Right cardiac atrium (tissue), 5 donors: ENCODE measurements at regions not wholly inside any gene's neighbourhood (a gene's known extent, or its start where the extent isn't known, plus 50 kb on each side); places are given as distances from the start of the nearest gene placed in this dataset.
A peak's percentile ranks its signal among the peaks of the same experiment; 100 is the strongest.

Source experiments
- ATAC-seq, 2 donors: fragments of 200-7000 bp; cut with Tn5 transposase; one replicate each; pipeline versions ENCODE4 v1.8.0 to v1.9.1; 2020; ENCODE audit warnings: moderate library complexity in 2 of 2, mild to moderate bottlenecking in 1 of 2
- DNase-seq, 3 donors: peaks; one replicate each; pipeline ENCODE4 v3.0.0-alpha.2; 2020
- H3K27ac ChIP-seq: one replicate; pipeline ENCODE4 v1.5.1; 2013; ENCODE audit warnings: mild to moderate bottlenecking, low read length, control low read depth, moderate library complexity
- H3K27me3 ChIP-seq: one replicate; pipeline ENCODE4 v1.6.1; 2013; ENCODE audit not compliant: control insufficient read depth, insufficient read depth
- H3K4me1 ChIP-seq: one replicate; pipeline ENCODE4 v1.6.1; 2013; ENCODE audit warnings: low read length; ENCODE audit not compliant: control insufficient read depth, insufficient read depth
- H3K4me3 ChIP-seq: one replicate; pipeline ENCODE4 v1.5.1; 2013; ENCODE audit warnings: low read length, control low read depth
- H3K9me3 ChIP-seq: one replicate; pipeline ENCODE4 v1.6.1; 2013; ENCODE audit warnings: low read length; ENCODE audit not compliant: control insufficient read depth
- WGBS: extraction: QIAGEN DNeasy Blood & Tissue Kit; methylation state at CpG from one replicate; pipeline ENCODE4 v1.1.7; 2013; 5-methylcytosine and 5-hydroxymethylcytosine counted together
- intact Hi-C, 4 donors: fragments of 100-400 bp; cut with DNase I; formaldehyde crosslinking; loops; one replicate each; pipeline versions ENCODE4 v1.11.0 to v1.14.0; 2022 to 2023
- donor health status: healthy with polysubstance abuse.
- donor health status: DM: no; HTN: yes; CAD: no.
- donor health status: DM: no; HTN: no; CAD: no.
- donor health status: DM: no; HTN: yes; CAD: no; lungs with severe emphysema.
- donor health status: DM: yes; HTN: yes; CAD: no.

DNA sequence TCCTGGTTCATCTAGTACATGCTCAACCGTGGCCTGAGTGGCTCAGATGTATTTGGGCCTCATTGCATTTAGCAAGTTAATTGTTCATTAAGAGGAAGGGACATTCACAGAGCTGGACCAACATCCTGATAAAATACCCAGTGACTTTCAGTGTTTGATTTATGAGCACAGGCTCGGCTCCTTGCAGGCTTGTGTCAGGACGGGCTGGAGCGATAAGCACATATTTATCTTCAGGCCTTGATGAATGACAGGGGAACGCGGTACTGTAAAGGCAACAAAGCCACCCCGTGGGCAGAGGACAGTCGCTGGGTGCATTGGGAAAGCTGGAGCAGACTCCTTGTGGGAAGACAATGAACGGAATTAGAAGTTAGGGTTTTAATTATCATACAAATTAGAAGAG, 548.6 kb upstream of the HS6ST1 start:
- 45% methylated on average over 9 of the region's 9 CpGs for WGBS

DNA sequence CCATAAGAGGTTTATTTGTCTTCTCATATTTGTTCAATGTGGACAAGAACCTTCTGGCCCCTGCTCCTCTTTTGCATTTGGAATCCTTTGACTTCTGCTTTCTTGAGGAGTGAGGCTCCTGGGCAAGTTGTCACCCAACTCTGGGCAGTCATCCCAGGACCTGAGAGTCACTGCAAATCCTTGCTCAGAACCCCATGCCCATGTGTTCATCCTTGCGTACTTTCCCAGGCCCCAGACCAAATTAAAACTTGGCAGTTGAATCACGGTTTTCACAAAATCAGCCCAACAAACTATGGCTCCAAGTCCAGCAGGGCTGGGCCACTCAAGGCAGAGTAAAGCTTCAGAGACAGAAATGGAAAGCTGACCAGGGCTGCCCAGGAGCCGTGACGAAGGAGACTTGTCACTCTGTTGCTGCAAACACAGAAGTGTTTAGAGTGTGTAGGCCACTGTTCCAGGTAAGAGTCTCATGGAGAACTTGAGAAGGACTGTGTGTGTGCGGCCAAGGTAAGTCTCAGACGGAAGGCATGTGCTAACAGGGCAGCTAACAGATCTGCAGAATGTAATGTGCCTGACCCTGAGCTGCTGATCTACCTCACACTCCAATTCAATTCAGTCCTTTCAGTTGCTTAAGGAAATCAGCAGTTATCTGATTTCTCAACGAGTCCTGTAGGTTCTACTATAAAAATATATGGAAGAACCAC, 549.4 kb upstream of the HS6ST1 start:
- Histone ChIP-seq H3K9me3 (no peaks in the 10 kb centered on the region), H3K4me1 (no peaks in the 10 kb centered on the region), H3K27ac (no peak overlapping the region), H3K27me3 (no peaks in the 10 kb centered on the region), H3K4me3 (no peak overlapping the region)
- intact Hi-C loops = no loop called here
- no peak for DNase-seq
- ATAC-seq = no peak
- 85% methylated on average over 7 of the region's 7 CpGs for WGBS

More for the DNA sequence above, 548.6 kb upstream of the HS6ST1 start:
- Histone ChIP-seq H3K4me3 (no peak overlapping the region), H3K9me3 (no peaks in the 10 kb centered on the region), H3K27ac (no peak overlapping the region), H3K27me3 (no peaks in the 10 kb centered on the region), H3K4me1 (no peaks in the 10 kb centered on the region)
- ATAC-seq (no peak), DNase-seq (no peak)
- intact Hi-C loops = no loop called here

DNA sequence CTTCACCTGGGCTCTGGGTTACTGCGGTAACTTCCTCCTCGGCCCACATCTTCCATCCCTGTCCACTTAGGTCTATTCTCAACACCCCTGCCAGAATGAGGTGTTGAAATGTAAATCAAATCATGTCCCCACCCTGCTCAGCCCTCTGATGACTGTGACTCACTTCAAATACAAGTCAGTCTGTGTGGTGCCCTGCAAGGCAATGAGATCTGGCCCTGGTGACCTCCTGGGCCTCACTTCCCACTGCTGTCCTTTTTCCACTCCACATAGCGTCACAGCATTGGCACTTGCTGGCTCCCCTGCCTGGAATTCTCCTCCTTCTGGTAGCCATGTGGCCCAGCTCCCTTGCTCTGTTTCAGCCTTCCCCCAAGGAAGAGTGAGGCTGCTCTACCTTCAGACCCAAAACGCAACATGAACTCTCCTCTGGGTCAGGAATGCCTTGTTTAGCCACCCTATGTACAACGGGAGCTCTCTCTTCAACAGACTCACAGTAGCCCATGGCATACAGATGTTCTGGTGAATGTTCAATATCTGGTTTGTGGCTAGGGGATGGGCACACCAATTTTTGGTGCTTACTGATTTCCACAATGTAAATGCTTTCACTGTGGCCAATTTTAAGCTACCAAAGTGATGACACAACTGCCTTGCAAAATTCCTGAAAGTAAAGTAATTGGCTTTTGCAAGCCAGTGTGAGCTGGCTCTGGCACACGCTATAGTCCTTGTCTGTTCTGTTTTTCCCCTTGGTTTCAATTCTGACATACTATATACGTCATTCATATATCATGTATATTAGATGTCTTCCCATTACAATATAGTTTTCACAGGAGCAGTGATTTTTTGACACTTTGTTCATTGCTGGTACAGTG, 550.3 kb upstream of the HS6ST1 start:
- intact Hi-C loops = no loop called here
- ATAC-seq = no peak

DNA sequence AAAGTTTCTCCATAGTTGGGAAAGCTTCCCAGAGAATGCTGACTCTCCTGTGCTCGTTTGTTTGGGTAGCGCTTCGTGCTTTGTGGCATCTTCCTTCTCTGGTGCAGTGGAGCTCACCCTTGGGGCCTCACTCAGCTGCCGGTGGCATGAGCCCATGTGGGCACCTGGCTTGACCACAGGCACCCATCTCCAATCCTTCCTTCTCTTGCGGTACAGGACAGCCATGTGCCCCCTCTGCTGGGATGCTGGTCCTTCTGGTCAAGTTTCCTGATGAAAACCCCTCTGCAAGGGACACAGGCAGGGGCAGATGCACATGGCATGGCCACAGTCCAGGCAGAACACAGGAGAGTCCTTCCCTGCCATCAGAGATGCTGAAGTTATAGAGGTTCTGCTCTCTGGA, 555.9 kb upstream of the HS6ST1 start:
- no peaks in the 10 kb centered on the region for H3K27me3 ChIP-seq
- H3K27ac ChIP-seq = no peak overlapping the region
- 94% methylated on average over 5 of the region's 5 CpGs for WGBS
- no peak for ATAC-seq
- intact Hi-C loops = no loop called here
- no peaks in the 10 kb centered on the region for H3K4me1 ChIP-seq
- H3K4me3 ChIP-seq = no peak overlapping the region
- no peak for DNase-seq
- no peaks in the 10 kb centered on the region for H3K9me3 ChIP-seq

More for the DNA sequence above, 550.3 kb upstream of the HS6ST1 start:
- Histone ChIP-seq H3K4me3 (no peak overlapping the region), H3K4me1 (no peaks in the 10 kb centered on the region), H3K27ac (no peak overlapping the region), H3K27me3 (no peaks in the 10 kb centered on the region), H3K9me3 (no peaks in the 10 kb centered on the region)
- 86% methylated on average over 7 of the region's 7 CpGs for WGBS
- DNase-seq = no peak

DNA sequence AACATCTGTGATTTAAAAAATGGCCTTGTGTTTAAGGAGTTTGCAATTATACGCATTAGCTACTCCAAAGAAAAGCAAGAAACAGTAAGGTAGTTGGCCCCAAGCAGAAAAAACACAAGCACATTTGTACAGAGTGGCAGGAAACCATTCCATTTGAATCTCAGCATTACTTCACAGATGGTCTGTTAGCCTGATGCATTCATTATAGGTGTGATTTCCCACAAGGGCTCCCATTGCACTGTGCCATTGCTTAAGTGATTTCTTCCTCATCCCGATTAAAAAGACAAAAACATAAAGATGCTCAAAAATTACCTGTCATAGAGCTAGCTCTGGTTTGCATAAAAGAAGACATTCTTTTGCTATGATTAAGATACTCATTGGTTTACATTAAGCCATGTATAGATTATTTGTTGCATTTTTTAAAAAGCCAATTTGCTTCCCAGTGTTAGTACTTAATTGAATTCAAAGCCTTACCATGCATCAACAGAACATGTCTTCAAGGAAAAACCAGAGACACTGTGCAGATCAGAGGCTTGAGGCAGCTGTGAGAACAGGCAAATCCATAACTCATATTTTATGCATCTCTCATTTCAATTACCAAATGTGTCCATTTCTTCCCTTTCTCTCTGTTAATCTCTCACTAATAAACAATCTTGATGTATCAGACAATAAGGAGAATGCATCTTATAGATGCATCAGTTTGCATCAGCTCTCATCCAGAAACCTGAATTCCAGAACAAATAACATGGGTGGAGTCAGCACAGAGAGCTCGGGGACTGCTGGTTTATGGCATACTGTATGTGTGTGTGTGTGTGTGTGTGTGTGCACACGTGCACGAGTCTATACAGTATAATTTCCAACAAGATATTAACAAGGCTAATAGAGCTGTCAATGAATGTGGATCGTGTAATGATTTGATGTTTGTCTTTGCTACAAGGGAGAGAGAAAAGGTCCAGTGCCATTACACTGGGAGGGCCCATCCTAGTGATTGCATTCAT, 558.6 kb upstream of the HS6ST1 start:
- intact Hi-C loops = no loop called here
- 72% methylated on average over 6 of the region's 6 CpGs for WGBS
- Histone ChIP-seq H3K27me3 (no peaks in the 10 kb centered on the region), H3K9me3 (no peaks in the 10 kb centered on the region), H3K27ac (no peak overlapping the region), H3K4me3 (no peak overlapping the region), H3K4me1 (no peaks in the 10 kb centered on the region)
- ATAC-seq (no peak), DNase-seq (no peak)

DNA sequence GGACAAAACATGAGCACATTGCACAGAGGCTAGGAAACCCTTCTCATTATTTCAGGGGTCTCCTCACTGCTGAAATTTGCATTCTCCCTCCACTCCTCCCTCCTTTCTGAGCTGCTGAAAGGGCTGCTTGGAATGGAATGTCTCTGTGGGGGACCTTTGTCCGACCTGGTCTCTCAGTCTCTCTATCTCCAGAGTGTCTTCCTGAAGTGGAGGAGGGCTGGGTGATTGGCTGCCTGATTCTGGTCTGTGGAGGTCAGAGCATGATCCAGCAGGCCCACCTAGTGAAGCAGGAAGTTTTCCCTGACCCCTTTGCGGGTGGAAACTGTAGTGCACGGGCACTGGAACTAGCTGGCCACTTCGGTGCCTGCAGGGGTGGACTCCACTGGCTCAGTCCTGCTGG, 560.5 kb upstream of the HS6ST1 start:
- 60% methylated on average over 4 of the region's 4 CpGs for WGBS
- no peak overlapping the region for H3K4me3 ChIP-seq
- no peaks in the 10 kb centered on the region for H3K27me3 ChIP-seq
- no peak for ATAC-seq
- intact Hi-C loops = no loop called here
- H3K27ac ChIP-seq = no peak overlapping the region
- no peak for DNase-seq
- H3K4me1 ChIP-seq = no peaks in the 10 kb centered on the region
- H3K9me3 ChIP-seq = no peaks in the 10 kb centered on the region

DNA sequence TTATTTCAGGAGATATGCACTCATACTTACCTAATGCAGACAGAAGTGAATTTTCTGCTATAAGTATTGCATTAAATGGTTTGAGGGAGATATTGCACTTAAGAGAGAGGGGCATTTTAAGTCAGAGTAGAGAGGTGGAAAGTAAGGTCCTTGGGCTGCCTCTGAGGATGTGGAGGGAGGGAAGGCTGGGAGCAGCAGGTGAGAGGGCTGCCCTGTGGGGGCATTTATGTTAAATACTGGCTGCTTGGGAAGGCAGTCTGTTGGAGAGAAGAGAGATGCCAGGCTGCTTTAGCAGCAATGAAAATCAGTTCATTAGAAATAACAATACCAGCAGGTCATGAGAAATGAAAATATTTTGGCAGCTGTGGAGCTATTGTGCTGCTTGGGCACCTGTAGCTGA, 576.2 kb upstream of the HS6ST1 start:
- H3K27me3 ChIP-seq = no peaks in the 10 kb centered on the region
- DNase-seq = no peak
- H3K9me3 ChIP-seq = no peaks in the 10 kb centered on the region
- H3K4me1 ChIP-seq = no peaks in the 10 kb centered on the region
- H3K4me3 ChIP-seq = no peak overlapping the region
- no peak overlapping the region for H3K27ac ChIP-seq
- intact Hi-C loops = no loop called here
- no peak for ATAC-seq

DNA sequence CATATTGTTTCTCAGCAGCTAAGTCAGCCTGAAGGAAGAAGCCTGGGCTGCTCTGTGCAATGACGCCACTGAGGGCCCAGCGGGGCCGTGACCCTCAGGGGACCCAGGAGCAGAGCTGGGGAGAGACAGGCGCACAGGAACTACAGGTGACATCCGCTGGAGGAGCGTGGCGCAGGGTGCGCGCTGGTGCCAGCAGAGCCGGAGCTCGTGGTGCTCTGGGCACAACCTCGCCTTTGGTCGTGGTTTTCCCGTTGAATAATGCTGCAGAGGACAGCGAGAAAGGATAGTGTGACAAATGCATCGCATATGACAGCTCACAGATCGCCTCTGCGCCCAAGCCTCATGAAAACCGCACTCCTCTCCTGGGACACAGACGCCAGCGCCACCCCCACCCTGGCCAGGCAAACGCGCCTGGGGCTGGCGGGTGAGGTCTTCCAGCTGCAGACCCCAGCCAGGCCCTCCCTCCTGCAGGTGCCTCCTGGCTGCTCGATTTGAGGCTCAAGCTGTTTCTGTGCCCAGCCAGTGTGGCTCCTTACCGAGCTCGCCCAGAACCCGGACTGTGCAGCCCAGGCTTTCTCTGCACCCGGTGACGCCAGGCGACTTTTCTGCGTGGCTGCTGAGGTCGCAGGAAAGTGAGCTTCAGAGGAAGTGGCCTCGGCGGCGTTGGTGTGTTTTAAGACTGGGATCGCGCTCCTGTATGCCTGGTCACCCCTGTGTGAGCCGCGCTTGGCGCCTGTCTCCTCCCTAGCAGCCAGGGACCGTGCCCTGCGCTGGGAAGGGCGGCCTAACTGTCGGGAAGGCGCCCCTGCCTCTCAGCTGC, 583.1 kb upstream of the HS6ST1 start:
- no peak overlapping the region for H3K4me3 ChIP-seq

DNA sequence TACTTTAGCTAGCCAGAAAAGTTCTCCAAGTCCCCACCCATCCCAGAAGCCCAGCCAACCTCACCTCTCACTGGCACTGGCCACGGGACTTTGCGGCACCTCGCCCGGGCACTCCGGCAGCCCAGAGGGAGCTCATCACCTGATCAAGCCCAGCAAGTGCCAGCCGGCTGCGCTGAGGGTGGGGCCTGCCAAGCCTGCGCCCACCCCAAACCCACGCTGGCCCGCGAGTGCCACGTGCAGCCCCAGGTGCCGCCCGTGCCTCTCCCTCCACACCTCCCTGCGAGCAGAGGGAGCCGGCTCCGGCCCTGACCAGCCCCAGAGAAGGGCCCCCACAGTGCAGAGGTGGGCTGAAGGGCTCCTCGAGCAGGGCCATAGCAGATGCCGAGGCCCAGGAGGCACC, 585.0 kb upstream of the HS6ST1 start:
- Histone ChIP-seq H3K4me3 (no peak overlapping the region), H3K9me3 (no peaks in the 10 kb centered on the region), H3K4me1 (no peaks in the 10 kb centered on the region), H3K27me3 (no peaks in the 10 kb centered on the region), H3K27ac (no peak overlapping the region)
- intact Hi-C loops = no loop called here
- no peak for ATAC-seq
- whole genome bisulfite sequencing = 91% methylated on average over 19 of the region's 19 CpGs
- no peak for DNase-seq

More for the DNA sequence above, 583.1 kb upstream of the HS6ST1 start:
- no peaks in the 10 kb centered on the region for H3K9me3 ChIP-seq
- no peaks in the 10 kb centered on the region for H3K27me3 ChIP-seq
- intact Hi-C loops = no loop called here
- 50% methylated on average over 46 of the region's 46 CpGs for WGBS
- ATAC-seq (peak; percentile 23 to 48), DNase-seq (peak in 1 of 3 donors; percentile 40)
- no peaks in the 10 kb centered on the region for H3K4me1 ChIP-seq
- H3K27ac ChIP-seq = no peak overlapping the region

DNA sequence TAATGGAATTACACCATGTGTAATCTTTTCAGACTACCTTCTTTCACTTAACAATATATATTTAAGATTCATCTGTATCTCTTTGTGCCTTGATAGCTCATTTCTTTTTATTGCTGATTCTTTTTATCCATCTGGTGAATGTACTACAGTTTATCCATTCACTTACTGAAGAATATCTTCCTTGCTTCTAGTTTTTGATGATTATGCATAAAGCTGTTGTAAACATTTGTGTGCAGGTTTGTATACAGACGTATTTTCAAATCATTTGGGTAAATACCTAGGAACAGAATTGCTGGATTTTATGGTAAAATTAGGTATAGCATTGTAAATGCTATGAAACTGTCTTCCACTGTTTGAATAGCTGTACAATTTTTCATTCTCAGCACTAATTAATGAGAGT, 592.6 kb upstream of the HS6ST1 start:
- DNase-seq (no peak), ATAC-seq (no peak)
- intact Hi-C loops = no loop called here
- Histone ChIP-seq H3K4me3 (no peak overlapping the region), H3K4me1 (no peaks in the 10 kb centered on the region), H3K27me3 (no peaks in the 10 kb centered on the region), H3K9me3 (no peaks in the 10 kb centered on the region), H3K27ac (no peak overlapping the region)
- 89% methylated on average over 1 of the region's 1 CpG for WGBS
